RWPE2 (cell line): ENCODE measurements at regions not wholly inside any gene's neighbourhood (a gene's known extent, or its start where the extent isn't known, plus 50 kb on each side); places are given as distances from the start of the nearest gene placed in this dataset.

ENCODE experiments used
- ATAC-seq: fragments of 200-7000 bp; cut with Tn5 transposase; 3 replicates; pipeline ENCODE4 v1.9.1; 2021; ENCODE audit warnings: low read depth
- DNase-seq: peaks from one replicate; pipeline ENCODE4 v3.0.0-alpha.2; 2020; ENCODE audit warnings: low spot score
- H3K27ac ChIP-seq: fragments of 450-650 bp; 2 replicates; pipeline ENCODE4 v1.5.1; 2017; ENCODE audit warnings: mild to moderate bottlenecking; ENCODE audit not compliant: poor library complexity, severe bottlenecking
- H3K27me3 ChIP-seq: fragments of 250-450 bp; sonication (Bioruptor Pico); 2 replicates; pipeline ENCODE4 v1.5.1; 2021; ENCODE audit warnings: mild to moderate bottlenecking, moderate library complexity; ENCODE audit not compliant: insufficient read depth, poor library complexity, severe bottlenecking
- H3K36me3 ChIP-seq: fragments of 250-450 bp; sonication (Bioruptor Pico); 2 replicates; pipeline ENCODE4 v1.5.1; 2020; ENCODE audit warnings: low read depth, mild to moderate bottlenecking, moderate library complexity
- H3K4me1 ChIP-seq: fragments of 250-450 bp; sonication (Bioruptor Pico); 2 replicates; pipeline ENCODE4 v1.5.1; 2021; ENCODE audit warnings: mild to moderate bottlenecking, moderate library complexity; ENCODE audit not compliant: insufficient read depth, poor library complexity, severe bottlenecking
- H3K4me3 ChIP-seq: fragments of 250-450 bp; sonication (Bioruptor Pico); 2 replicates; pipeline ENCODE4 v1.5.1; 2021; ENCODE audit warnings: mild to moderate bottlenecking, moderate library complexity; ENCODE audit not compliant: severe bottlenecking
- H3K9me3 ChIP-seq: fragments of 250-450 bp; sonication (Bioruptor Pico); 2 replicates; pipeline ENCODE4 v1.5.1; 2021; ENCODE audit warnings: mild to moderate bottlenecking, moderate library complexity; ENCODE audit not compliant: severe bottlenecking
- CTCF ChIP-seq: fragments of 450-650 bp; IDR thresholded peaks from one replicate; pipeline ENCODE4 v1.5.1; 2017; ENCODE audit warnings: mild to moderate bottlenecking, moderate library complexity; ENCODE audit not compliant: poor library complexity, severe bottlenecking

- H3K9me3 ChIP-seq, result no peaks in the 10 kb centered on the region
- no peak for ATAC-seq
- H3K36me3 ChIP-seq, result no peaks in the 10 kb centered on the region
- DNase-seq, result no peak
- H3K4me3 ChIP-seq, result no peak overlapping the region
- TF ChIP-seq CTCF, result no peak
- H3K27me3 ChIP-seq, result no peaks in the 10 kb centered on the region
- H3K27ac ChIP-seq, result no peak overlapping the region
- no peaks in the 10 kb centered on the region for H3K4me1 ChIP-seq
Measured at GRCh38 chrX:39507034-39507433, 590.7 kb downstream of the BCOR start.

- Histone ChIP-seq H3K9me3 (no peaks in the 10 kb centered on the region), H3K4me3 (no peak overlapping the region), H3K27me3 (no peaks in the 10 kb centered on the region), H3K4me1 (no peaks in the 10 kb centered on the region), H3K27ac (no peak overlapping the region), H3K36me3 (no peaks in the 10 kb centered on the region)
- ATAC-seq, result no peak
- TF ChIP-seq CTCF, result no peak
- DNase-seq, result no peak
Measured at GRCh38 chrX:39507617-39508299, 590.0 kb downstream of the BCOR start.

- Histone ChIP-seq H3K27ac (no peak overlapping the region), H3K36me3 (no peaks in the 10 kb centered on the region), H3K4me1 (no peaks in the 10 kb centered on the region), H3K9me3 (no peaks in the 10 kb centered on the region), H3K27me3 (no peaks in the 10 kb centered on the region), H3K4me3 (no peak overlapping the region)
- DNase-seq (no peak), ATAC-seq (no peak)
- TF ChIP-seq CTCF, result no peak
Measured at GRCh38 chrX:39508300-39508692, 589.5 kb downstream of the BCOR start.

GRCh38 chrX:39509157-39509556 lies 588.6 kb downstream of the BCOR start:
- no peaks in the 10 kb centered on the region for H3K9me3 ChIP-seq
- no peaks in the 10 kb centered on the region for H3K4me1 ChIP-seq
- no peaks in the 10 kb centered on the region for H3K36me3 ChIP-seq
- ATAC-seq (no peak), DNase-seq (no peak)
- H3K27ac ChIP-seq, result no peak overlapping the region
- TF ChIP-seq CTCF, result no peak
- no peak overlapping the region for H3K4me3 ChIP-seq
- no peaks in the 10 kb centered on the region for H3K27me3 ChIP-seq

GRCh38 chrX:39513836-39514235 lies 583.9 kb downstream of the BCOR start:
- Histone ChIP-seq H3K36me3 (no peaks in the 10 kb centered on the region), H3K27me3 (peaks cover 5% of the 10 kb centered on the region), H3K9me3 (no peaks in the 10 kb centered on the region), H3K4me1 (no peaks in the 10 kb centered on the region), H3K4me3 (no peak overlapping the region), H3K27ac (no peak overlapping the region)
- ATAC-seq (no peak), DNase-seq (no peak)
- no peak for TF ChIP-seq CTCF
